ENCODE measurements at regions not wholly inside any gene's neighbourhood (a gene's known extent, or its start where the extent isn't known, plus 50 kb on each side); places are given as distances from the start of the nearest gene placed in this dataset.

DNA sequence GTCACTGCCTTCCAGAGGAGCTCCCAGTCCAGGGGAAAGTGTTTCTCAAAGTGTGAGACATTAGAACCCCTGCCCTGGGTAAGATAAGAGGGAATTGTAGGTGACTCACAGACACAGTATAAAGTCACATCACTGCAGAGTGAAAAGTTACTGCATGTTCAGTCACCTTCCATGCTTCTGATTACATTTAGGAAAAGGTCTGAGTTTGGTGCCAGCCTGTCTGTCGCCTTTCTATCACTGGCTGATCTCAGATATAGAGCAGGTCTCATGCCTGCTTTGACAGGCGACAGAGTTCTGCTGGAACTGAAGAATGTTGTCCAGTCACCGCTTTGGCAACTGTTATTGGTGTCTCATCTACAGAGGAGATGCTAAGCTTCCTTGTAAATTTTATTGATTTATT is 1078.6 kb downstream of the UQCRFS1 start:
- no peak for TF ChIP-seq GLI2 (tag by site-specific recombination; IDR thresholded peaks at IDR 0.05; ENCODE audit: borderline replicate concordance, low read depth)
- no peak for TF ChIP-seq PATZ1 (tag by site-specific recombination; IDR thresholded peaks at IDR 0.05)
- TF ChIP-seq, protein P1, sequence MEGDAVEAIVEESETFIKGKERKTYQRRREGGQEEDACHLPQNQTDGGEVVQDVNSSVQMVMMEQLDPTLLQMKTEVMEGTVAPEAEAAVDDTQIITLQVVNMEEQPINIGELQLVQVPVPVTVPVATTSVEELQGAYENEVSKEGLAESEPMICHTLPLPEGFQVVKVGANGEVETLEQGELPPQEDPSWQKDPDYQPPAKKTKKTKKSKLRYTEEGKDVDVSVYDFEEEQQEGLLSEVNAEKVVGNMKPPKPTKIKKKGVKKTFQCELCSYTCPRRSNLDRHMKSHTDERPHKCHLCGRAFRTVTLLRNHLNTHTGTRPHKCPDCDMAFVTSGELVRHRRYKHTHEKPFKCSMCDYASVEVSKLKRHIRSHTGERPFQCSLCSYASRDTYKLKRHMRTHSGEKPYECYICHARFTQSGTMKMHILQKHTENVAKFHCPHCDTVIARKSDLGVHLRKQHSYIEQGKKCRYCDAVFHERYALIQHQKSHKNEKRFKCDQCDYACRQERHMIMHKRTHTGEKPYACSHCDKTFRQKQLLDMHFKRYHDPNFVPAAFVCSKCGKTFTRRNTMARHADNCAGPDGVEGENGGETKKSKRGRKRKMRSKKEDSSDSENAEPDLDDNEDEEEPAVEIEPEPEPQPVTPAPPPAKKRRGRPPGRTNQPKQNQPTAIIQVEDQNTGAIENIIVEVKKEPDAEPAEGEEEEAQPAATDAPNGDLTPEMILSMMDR (tag by site-specific recombination; IDR thresholded peaks at IDR 0.05) = no peak
- TF ChIP-seq ZNF10 (tag by site-specific recombination; IDR thresholded peaks at IDR 0.05) = no peak
- no peak for TF ChIP-seq ZNF792 (tag by site-specific recombination; IDR thresholded peaks at IDR 0.05)
- TF ChIP-seq, protein P2, sequence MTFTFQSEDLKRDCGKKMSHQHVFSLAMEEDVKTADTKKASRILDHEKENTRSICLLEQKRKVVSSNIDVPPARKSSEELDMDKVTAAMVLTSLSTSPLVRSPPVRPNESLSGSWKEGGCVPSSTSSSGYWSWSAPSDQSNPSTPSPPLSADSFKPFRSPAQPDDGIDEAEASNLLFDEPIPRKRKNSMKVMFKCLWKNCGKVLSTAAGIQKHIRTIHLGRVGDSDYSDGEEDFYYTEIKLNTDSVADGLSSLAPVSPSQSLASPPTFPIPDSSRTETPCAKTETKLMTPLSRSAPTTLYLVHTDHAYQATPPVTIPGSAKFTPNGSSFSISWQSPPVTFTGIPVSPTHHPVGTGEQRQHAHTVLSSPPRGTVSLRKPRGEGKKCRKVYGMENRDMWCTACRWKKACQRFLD (tag by site-specific recombination; IDR thresholded peaks at IDR 0.05) = no peak
- TF ChIP-seq ZNF311 (tag by site-specific recombination; IDR thresholded peaks at IDR 0.05; ENCODE audit: borderline replicate concordance) = no peak
- no peak for TF ChIP-seq KLF10 (tag by site-specific recombination; IDR thresholded peaks at IDR 0.05)
- TF ChIP-seq TCF7L2 (IDR thresholded peaks at IDR 0.05; ENCODE audit: borderline replicate concordance, low read depth, low read length) = no peak
- no peak for TF ChIP-seq KLF16 (tag by site-specific recombination; IDR thresholded peaks at IDR 0.05)
- no peak for TF ChIP-seq ZBTB1 (tag by site-specific recombination; IDR thresholded peaks at IDR 0.05)
- TF ChIP-seq, protein P3, sequence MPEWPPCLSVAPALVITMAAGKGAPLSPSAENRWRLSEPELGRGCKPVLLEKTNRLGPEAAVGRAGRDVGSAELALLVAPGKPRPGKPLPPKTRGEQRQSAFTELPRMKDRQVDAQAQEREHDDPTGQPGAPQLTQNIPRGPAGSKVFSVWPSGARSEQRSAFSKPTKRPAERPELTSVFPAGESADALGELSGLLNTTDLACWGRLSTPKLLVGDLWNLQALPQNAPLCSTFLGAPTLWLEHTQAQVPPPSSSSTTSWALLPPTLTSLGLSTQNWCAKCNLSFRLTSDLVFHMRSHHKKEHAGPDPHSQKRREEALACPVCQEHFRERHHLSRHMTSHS (tag by site-specific recombination; IDR thresholded peaks at IDR 0.05) = no peak
- no peak for TF ChIP-seq ZNF274 (IDR thresholded peaks at IDR 0.05; ENCODE audit: low read length)
- no peak for TF ChIP-seq ZNF274 (tag by site-specific recombination; IDR thresholded peaks at IDR 0.05; ENCODE audit: borderline replicate concordance)
